Sigmoid colon (tissue), 4 donors: ENCODE measurements at regions not wholly inside any gene's neighbourhood (a gene's known extent, or its start where the extent isn't known, plus 50 kb on each side); places are given as distances from the start of the nearest gene placed in this dataset.

Experiments used
- POLR2AphosphoS5 ChIP-seq, 4 donors: sonication (generic); formaldehyde crosslinking; IDR thresholded peaks; one replicate each; pipeline ENCODE4 v1.6.1; 2017; ENCODE audit warnings: antibody characterized with exemption in 4 of 4
- TF ChIP-seq, protein P1 (sequence below), 4 experiments: fragments of 450-650 bp in 3 of 4; fragments of 200-600 bp in 1 of 4; IDR thresholded peaks; one replicate each; pipeline ENCODE4 v1.5.1; 2016 to 2019; ENCODE audit warnings: antibody characterized with exemption in 4 of 4, mild to moderate bottlenecking in 3 of 4, moderate library complexity in 2 of 4

DNA sequence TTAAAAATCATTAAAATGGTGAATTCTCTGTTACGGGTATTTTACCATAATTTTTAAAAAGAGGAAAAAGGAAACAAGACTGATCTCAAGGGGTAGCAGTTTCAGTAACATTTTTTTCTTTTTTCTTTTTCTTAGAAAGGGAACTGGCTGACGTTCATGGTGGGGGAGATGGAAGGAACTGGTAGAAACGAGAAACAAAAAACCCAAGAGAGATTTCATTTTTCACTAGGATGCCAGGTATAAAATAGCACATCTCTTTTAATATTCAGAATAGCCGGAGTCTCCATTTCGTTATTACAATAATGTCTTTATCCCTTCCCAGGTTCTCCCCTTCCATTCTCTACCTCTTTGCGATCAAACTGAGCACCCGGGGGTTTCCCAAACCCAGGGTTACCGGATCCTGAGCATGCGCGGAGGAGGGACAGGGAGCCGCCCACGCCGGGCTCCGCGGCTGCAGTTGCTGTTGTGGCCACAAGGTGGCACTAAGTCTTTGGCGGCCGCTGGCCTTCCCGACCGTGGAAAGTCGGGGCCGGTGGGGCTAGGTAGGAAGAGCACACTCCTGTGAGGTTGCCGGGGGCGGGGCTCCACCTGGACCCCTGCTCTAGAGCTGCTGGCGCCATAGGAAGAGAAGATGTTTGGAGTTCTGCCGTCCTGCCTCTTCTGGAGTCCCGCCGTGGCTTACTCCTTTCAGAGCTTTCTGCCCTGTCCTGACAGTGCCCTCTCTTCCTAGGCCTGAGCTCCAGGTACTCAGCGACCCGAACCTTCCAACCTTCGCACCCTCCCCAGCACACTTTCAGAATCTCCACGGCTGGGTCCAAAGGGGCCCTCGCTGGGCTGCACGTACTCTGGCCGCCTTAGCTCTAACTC lies 146.8 kb downstream of the SH3BGRL2 start:
- TF ChIP-seq, protein P1, sequence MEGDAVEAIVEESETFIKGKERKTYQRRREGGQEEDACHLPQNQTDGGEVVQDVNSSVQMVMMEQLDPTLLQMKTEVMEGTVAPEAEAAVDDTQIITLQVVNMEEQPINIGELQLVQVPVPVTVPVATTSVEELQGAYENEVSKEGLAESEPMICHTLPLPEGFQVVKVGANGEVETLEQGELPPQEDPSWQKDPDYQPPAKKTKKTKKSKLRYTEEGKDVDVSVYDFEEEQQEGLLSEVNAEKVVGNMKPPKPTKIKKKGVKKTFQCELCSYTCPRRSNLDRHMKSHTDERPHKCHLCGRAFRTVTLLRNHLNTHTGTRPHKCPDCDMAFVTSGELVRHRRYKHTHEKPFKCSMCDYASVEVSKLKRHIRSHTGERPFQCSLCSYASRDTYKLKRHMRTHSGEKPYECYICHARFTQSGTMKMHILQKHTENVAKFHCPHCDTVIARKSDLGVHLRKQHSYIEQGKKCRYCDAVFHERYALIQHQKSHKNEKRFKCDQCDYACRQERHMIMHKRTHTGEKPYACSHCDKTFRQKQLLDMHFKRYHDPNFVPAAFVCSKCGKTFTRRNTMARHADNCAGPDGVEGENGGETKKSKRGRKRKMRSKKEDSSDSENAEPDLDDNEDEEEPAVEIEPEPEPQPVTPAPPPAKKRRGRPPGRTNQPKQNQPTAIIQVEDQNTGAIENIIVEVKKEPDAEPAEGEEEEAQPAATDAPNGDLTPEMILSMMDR (IDR thresholded peaks at IDR 0.05): peak; percentile 44 to 98 (median 77)
- TF ChIP-seq POLR2AphosphoS5 (IDR thresholded peaks at IDR 0.05): no peak
